Tongue (tissue), 1 donor: ENCODE measurements at regions not wholly inside any gene's neighbourhood (a gene's known extent, or its start where the extent isn't known, plus 50 kb on each side); places are given as distances from the start of the nearest gene placed in this dataset.
"Not testable (repeated sequence)": the region's sequence is repeated elsewhere in the genome, so short reads cannot be mapped to it uniquely, and the experiment has no call there.

ENCODE experiments used
- DNase-seq: peaks from one replicate; pipeline ENCODE4 v3.0.0-alpha.2; 2015

DNA sequence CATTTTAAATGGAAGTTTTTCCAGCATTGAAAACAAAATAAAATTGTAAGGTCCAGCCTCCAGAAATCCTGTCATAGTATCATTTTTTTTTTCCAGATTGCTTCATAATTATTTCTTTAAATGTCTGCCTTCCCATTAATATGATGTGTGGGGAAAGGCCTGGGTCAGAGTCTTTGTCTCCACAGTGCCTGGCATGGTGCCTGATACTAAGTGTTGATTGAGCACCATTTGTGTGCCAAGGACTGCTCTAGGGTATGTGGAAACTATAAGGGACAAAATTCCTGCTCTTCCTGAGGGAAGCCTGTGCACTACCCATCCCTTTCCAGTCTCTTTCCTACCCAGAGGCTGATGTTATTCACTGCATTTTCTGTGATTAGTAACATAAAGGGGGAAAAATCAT is 53.1 kb upstream of the BEND4 start:
- DNase-seq: no peak

DNA sequence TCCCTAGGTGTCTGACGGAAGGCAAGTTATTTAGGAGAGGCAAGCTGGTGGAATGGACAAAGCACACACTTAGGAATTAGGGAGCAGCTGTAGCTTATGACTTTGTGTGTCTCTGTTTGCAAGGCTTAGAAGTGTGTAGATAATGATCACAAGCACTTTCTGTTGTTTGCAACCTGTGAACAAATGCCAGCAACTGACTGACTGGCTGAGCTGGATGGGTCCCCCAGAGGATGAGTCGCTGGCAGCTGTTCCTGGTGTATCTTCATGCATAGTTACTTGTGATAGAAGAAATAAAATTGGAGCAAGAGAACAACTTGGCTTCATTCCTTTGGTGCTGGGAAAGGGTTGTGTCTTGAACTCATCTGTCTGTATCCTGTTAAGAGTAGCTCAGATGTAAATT is 64.2 kb upstream of the BEND4 start:
- DNase-seq: peak; percentile 63

DNA sequence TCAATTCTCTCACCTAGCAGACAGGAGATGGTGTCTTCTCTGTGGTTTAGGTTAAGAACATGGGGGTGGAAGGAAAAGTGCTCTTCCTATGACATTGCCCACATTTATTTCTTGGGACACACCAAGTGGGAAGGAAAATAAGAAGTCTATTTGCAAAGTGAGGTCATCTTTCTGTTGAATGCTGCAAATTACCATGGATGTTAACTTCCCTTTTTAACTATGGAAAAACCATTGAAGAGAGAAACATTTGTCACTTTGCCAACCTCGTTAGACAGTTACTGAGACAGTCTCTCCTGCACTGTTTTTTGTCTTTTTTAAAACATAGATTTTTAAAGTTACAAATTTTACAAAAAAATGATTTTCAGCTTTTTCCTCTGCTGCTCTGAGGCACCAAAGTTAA is 72.8 kb upstream of the BEND4 start:
- peak; percentile 15 for DNase-seq

DNA sequence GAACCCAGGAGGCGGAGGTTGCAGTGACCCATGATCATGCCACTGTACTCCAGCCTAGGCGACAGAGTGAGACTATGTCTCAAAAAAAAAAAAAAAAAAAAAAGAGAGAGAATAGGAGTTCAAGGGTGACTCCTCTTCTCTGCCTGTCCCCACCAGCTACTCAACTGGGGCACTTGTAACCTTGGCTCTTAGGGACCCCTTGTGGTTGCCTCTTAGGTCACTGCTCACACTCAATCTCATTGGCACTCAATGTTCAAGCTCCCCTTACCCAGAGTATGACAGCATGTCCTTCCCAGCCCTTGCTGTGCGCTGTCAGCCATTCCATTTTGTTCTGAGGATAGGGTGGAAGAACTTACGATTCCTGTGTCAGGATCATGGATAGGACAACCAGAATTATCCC is 82.4 kb upstream of the BEND4 start:
- no peak for DNase-seq

DNA sequence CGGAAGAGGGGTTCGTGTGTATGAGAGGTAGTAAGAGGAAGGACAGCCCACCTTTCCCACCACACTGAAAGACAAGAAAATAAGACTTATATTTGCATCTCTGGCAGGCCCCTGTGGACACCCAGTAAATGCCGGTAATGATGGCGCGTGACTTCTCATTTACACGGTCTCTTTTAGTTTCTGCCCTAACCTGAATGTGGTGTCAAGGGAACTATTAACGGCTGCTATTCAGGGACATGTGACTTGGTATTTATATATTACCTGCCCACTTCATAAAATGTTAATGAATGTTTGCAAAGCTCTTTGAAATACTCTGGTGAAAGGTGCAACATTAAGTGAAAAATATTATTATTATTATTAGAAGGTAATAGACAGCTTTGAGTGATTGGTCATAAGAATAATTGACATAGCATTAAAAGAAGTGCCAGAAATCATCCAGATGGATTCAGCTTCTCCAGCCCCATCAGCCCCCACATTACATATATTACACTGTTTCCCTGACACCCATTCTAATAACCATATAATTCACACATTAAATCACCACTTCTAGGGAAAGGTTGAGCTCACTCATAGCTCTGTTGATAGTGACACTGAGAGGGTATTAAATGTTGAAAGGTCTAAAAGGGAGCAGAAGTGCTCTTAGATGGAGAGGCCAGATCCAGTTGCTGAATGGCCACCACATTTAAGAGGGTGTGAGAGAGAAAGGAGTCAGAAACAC is 83.0 kb upstream of the BEND4 start:
- no peak for DNase-seq

DNA sequence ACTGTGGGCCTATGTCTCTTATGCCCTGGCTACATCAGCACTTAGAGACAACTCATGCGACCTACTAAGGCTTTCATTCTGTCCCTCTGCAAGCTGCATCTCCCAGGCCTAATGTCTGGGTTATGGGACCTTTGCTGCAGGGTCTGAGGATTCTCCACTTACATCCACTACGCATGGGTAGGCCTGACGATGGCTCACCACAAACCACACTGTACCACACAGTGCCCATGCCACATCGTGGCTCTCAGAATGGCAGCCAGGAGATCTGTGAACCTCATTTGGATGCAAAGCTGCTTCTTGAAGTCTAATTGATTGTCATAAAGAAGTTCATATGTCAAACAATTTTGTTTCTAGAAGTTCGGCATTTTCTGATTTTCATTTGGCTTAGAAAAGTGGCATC is 84.6 kb upstream of the BEND4 start:
- DNase-seq: no peak

DNA sequence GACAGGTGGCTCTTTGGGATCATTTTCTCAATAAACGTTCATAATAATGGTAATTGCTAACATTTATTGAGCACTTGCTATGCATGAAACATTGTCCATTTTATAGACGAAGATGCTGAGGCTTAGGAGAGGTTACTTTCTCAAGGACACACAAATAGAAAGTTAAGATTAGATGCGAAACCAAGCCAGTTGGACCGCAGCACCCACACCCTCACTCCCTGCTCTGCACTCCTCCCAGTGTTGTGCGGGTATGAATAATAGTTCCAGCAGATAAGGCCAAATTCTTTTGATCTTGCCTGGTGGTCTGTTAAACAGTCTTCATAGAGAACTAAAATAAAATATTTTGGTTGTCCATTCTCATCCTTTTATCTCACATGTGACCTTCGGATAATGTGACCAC is 85.0 kb upstream of the BEND4 start:
- no peak for DNase-seq

DNA sequence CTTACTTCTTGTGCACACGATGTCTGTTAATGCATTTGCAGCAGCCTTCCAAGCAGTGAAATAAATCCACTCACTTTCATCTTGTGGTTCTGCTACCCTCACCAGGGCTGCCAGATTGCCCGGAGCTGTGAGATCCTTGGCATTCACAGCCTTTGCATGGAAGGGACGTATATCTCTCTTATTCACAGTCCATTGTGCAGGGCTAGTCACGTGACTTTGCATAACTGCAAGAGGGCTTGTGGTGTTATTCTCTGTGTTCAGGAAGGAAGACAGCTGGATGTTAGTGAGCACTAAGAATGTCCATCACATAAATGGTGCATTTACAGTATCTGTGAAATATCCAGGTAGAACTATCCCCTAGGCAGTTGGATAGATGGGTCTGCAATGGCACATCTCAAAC is 96.5 kb upstream of the BEND4 start:
- DNase-seq: no peak

DNA sequence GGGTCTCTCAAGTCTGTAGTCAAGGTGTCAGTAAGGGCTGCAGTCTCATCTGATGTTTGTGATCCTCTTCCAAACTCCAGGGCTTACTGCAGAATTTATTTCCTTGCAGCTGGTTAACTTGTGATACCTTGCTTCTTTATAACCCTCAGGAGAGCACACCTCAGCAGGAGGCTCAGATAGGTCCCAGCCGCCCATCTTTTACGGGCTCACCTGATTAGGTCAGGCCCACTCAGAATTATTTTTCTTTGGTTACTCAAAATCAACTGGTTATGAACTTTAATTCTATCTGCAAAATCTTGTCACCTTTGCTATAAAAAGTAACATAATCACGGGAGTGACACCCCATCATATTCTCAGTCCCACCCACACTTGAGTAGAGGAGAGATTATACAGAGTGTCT is 99.9 kb upstream of the BEND4 start:
- no peak for DNase-seq

DNA sequence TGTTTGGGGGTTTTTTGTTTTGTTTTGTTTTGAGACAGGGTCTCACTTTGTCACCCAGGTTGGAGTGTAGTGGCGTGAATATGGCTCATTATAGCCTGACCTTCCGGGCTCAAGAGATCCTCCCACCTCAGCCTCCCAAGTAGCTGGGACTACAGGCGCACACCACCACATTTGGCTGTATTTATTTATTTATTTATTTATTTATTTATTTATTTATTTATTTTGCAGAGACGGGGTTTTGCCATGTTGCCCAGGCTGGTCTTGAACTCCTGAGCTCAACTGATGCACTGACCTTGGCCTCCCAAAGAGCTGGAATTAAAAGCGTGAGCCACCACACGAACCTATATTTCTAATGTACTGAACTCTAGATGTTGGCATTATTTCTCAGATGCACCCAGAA is 105.2 kb upstream of the BEND4 start:
- DNase-seq: not testable (repeated sequence)

DNA sequence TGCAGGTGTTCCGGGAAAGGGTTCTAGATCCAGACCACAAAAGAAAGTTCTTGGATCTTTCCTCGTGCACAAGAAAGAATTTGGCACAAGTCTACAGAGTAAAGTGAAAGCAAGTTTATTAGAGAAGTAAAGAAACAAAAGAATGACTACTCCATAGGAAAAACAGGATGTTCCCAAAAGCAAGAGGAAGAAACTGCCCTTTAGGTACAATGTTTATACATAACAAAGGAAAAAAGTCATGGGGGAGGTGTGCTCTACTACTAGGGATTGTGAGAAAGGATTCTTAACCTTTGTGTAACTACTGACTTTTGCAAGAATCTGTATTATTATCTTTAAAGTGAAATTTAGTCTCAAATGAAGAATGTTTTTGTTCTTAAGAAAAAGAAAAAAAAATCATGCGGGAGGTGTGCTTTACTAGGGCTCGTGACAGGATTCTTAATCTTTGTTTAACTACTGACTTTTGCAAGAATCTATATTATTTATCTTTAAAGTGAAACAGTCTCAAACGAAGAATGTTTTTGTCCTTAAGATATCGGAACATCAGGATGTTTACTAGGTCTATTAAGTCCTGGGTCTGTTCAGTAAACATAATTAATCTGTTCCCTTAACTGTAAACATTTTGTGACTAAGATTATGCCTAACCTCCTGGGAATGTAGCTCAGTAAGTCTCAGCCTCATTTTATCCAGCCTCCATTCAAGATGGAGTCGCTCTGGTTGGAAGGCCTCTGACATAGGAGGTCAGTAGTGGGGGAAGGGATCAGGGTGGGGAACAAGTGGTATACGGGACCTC is 110.4 kb upstream of the BEND4 start:
- DNase-seq: no peak

DNA sequence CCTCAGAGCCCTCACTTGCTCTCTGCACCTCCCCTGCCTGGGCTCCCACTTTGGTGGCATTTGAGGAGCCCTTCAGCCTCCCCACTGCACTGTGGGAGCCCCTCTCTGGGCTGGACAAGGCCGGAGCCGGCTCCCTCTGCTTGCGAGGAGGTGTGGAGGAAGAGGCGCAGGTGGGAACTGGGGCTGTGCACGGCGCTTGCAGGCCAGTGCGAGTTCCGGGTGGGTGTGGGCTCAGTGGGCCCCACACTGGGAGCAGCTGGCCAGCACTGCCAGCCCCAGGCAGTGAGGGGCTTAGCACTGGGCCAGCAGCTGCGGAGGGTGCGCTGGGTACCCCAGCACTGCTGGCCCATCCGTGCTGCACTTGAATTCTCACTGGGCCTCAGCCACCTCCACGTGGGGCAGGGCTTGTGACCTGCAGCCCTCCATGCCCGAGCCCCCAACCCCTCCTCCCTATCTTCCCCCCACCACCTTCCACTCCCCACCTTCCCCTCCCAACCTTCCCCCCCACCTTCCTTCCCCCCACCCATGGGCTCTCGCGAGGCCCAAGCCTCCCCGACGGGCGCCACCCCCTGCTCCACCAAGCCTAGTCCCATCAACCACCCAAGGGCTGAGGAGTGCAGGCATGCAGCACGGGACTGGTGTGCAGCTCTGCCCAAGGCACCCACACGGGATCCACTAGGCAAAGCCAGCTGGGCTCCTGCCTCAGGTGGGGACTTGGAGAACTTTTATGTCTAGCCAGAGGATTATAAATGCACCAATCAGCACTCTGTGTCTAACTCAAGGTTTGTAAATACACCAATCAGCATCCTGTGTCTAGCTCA is 113.5 kb upstream of the BEND4 start:
- no peak for DNase-seq

DNA sequence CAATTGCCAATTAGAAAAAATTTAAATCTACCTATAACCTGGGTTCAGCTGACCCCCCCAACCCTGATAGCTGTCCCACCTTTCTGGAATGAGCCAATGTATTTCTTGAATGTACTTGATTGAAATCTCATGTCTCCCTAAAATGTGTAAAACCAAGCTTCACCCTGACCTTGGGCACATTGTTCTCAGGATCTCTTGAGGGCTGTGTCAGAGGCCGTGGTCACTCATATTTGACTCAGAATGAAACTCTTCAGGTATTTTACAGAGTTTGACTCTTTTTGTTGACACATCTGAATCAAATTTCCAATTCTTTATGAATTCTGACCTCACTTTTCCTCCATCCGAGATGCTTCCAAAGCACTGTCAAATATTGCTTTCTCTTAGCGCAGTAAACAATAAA is 115.3 kb upstream of the BEND4 start:
- DNase-seq: no peak

DNA sequence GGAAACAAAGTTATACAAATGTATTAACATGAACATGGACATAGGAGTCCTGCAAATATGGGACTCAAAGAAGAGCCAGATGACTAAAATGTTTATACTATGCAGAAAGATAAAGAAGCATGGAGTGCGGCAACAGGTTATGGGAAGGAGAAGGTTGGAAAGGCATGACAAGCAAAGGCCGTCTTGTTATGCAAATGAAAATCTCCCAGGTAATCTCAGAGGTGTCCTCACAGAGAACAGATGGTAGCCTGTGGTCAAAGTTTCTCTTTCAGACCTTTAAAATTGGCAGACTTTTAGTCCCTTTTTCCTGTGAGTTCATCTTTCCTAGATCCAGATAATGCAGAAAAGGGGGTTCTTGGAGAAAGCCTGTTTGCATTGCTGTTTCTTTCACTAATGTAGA is 116.4 kb upstream of the BEND4 start:
- DNase-seq: no peak

DNA sequence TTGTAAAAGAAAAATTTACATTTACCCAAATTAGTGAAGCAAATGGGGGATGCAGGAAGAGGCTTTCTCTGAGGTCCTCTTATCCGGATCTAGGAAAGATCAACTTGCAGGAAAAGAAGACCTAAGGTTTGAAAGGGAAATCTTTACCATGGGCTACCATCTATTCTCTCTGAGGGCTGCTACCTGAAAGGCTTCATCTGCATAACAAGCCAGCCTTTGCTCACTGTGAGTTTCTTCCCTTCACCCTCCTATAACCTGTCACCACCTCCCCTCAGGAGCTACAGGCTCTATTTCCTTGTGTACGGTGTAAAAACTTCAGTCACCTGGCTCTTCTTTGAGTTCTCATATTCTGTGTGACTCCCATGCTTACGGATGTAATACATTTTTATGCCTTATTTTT is 118.6 kb upstream of the BEND4 start:
- no peak for DNase-seq

DNA sequence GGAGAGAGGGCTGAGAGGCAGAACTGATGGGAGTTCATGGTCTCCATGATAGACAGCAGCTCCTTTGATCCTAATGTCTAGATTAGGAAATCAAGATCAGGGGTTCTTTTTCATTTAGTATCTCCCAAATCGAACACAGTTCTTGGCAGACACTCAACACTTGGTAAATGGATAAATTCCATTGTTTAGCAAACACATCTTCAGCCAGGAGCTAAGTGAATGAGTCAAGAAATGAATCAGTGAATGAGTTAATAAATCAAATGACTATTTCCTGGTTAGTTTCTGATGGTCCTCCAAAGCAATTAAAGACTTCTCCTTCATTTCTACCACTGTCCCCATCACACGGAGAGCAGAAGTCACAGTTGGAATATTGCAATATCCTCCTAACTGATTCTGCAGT is 120.0 kb upstream of the SHISA3 start:
- no peak for DNase-seq

DNA sequence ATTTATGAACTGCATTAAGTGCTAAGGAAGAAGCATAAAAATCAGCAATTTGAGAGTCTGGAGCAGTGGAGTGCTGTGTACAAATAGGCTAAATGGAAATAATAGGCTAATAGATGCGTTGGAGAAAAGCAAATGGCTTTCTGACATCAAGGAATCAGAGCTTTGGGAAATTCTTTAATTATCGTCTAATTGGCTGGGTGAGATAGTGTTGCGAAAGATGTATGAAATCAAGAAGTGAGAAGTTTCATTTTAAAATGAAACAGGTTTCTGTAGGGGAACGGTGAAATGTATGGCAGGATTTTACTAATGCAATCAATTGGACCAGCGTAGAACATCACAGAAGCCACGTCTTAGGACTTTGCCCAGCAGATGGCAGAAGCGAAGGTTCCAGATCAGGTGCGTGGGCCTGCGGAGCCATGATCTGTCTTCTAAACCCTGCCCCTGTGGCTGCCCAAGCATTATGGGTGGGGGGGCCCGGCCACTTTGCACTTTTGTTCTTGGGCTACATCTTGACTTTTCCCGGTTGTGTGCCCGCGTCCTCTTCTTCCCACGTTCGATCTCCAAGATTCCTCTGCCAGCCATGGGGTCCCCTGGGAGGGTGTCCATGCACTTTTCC is 118.5 kb upstream of the SHISA3 start:
- no peak for DNase-seq

DNA sequence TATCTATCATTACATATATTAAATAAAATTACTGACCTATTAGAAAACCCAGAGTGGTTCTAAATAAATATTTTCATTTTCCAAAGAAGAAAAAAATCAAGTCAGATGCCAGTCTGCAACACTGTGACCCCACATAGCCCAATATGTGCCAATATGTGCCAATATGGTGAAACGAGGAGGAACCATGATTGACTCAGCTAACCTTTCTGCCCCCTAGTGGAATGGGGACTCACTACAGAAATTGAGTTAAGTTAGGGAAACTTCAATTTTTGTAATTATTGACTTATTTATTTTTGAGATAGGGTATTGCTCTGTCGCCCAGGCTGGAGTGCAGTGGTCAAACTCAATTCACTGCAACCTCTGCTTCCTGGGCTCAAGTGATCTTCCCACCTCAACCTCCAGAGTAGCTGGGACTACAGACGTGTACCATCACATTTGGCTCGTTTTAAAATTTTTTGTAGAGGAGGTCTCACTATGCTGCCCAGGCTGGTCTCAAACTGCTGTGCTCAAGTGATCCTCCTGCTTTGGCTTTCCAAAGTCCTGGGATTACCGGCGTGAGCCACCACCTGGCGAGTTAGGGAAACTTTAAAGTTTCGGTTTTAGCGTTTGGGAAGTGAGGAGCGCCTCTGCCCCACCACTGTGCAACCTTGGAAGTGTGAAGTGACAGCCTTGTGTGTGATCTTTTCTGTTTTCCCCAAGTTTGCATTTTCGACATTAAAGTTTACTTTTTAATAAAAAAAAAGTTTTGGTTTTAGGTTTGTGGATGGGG is 116.8 kb upstream of the SHISA3 start:
- DNase-seq: no peak

DNA sequence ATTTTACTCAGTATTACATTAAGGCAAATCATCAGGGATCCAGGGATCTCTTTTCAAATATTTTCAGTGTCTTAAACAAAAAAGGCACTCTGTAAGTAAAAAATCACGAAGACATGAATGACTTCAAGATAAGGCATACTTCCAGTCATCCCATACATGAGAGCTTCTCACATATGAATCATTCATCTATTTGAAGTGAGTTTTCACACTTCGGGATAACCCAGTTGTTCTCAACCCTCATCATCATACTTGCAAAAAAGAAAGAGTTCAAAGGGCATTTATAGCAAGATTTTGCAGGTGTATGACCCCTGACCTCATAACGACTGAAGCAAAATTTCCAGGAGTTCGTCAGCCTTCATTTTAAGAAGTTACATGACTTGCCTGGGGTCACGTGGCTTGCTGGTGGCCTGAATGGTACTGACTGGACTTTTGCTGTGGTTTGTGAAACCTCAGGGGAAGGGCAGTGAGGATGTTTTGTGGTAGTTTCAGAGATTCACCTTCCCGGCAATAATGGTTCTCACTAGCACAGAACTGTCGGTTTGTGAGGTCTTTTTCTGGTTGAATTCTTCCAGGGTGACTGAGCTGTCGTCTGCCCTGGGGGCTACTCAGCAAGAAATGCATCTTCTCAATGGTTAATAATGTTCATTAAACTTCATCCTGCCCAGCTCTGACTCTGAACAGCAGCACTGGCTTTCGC is 115.8 kb upstream of the SHISA3 start:
- DNase-seq: no peak

DNA sequence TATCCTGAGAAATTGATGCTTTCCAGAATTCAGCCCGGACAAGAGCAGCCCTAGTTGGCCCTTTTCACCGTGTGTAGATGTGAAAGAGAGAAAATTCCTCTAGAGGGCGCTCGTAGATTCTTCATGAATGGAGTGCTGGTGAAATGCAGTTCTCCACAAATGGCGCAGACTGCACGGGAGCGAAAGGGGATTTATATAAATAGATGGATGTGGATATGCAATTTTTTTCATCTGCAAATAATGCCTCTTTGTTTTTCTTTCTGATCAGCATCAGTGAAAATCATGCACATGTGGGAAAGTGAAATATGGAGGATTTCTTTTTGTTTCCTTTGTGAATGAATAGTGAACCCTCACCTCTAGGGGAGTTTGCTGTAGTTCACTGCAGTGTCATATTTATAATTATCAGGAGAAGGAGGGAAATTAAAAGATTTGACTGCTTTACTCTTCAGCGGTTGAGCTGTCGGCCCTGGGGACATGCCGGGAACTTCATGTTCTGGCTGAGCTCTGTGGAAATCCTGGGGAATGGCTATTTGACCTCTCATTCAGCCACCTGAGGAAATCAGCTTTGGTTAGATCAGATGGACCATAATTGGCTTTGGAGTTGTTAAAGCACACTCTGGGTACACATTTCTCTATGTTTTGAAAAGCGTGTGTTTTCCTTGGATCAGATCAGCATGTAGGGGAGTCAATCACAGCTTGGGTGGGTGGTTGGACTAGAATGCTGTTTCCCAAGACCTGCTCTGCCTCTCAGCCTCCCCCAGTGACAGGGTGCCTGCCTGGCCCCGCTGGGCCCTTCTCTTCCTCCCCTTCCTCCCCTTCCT is 115.0 kb upstream of the SHISA3 start:
- peak; percentile 93 for DNase-seq
